PC-9 (cell line): ENCODE measurements at regions not wholly inside any gene's neighbourhood (a gene's known extent, or its start where the extent isn't known, plus 50 kb on each side); places are given as distances from the start of the nearest gene placed in this dataset.
"Not testable (repeated sequence)": the region's sequence is repeated elsewhere in the genome, so short reads cannot be mapped to it uniquely, and the experiment has no call there.

Experiments used
- BruUV-seq: library from RNA; stranded (reverse); fragments of 400-500 nt; replicated peaks from 2 replicates; lab custom pipeline; 2021; lab: Mats Ljungman, UMichigan
- CTCF ChIA-PET: fragments of 300-600 bp; sonication (Branson Sonifier 250); formaldehyde crosslinking; loops from one replicate; lab custom pipeline; 2022; ENCODE audit warnings: antibody characterized with exemption; lab: Charles Lee
- POLR2A ChIA-PET: fragments of 300-600 bp; sonication (Branson Sonifier 250); formaldehyde crosslinking; loops from one replicate; lab custom pipeline; 2022; ENCODE audit warnings: antibody characterized with exemption; ENCODE audit not compliant: unreplicated experiment; lab: Charles Lee
- DNase-seq, 2 experiments: peaks; one replicate each; pipeline versions ENCODE4 v3.0.0 to v3.0.0-alpha.2; 2015 to 2022; ENCODE audit warnings: mixed read lengths in 1 of 2
- H2AFZ ChIP-seq: fragments of 200-600 bp; sonication (generic); 2 replicates; pipeline ENCODE4 v1.8.1; 2017; ENCODE audit warnings: antibody characterized with exemption
- H3F3A ChIP-seq: fragments of 200-600 bp; sonication (generic); 2 replicates; pipeline ENCODE4 v1.8.1; 2017; ENCODE audit warnings: antibody characterized with exemption, mild to moderate bottlenecking, low read depth; ENCODE audit not compliant: insufficient read depth
- H3K27ac ChIP-seq: fragments of 200-600 bp; sonication (generic); 2 replicates; pipeline ENCODE4 v1.6.1; 2016; ENCODE audit warnings: mixed run types
- H3K27me3 ChIP-seq: fragments of 200-600 bp; sonication (generic); 2 replicates; pipeline ENCODE4 v1.6.1; 2016; ENCODE audit warnings: low read depth, mixed run types; ENCODE audit not compliant: insufficient read depth
- H3K36me3 ChIP-seq: fragments of 200-600 bp; sonication (generic); 2 replicates; pipeline ENCODE4 v1.6.1; 2016; ENCODE audit warnings: low read depth, mixed run types
- H3K4me1 ChIP-seq: fragments of 200-600 bp; sonication (generic); replicated peaks from 2 replicates; pipeline ENCODE4 v1.6.1; 2016; ENCODE audit warnings: mixed run types; ENCODE audit not compliant: insufficient read depth
- H3K4me2 ChIP-seq: fragments of 200-600 bp; sonication (generic); 2 replicates; pipeline ENCODE4 v1.6.1; 2017; ENCODE audit warnings: mixed run types
- H3K4me3 ChIP-seq: fragments of 200-600 bp; sonication (generic); 2 replicates; pipeline ENCODE4 v1.6.1; 2016; ENCODE audit warnings: mixed run types
- H3K79me2 ChIP-seq: fragments of 200-600 bp; sonication (generic); 2 replicates; pipeline ENCODE4 v1.6.1; 2017; ENCODE audit warnings: low read depth, mixed run types
- H3K9me2 ChIP-seq: fragments of 200-600 bp; sonication (generic); 2 replicates; pipeline ENCODE4 v1.8.1; 2017; ENCODE audit warnings: mild to moderate bottlenecking; ENCODE audit not compliant: insufficient read depth
- H3K9me3 ChIP-seq: fragments of 200-600 bp; sonication (generic); 2 replicates; pipeline ENCODE4 v1.8.1; 2016; ENCODE audit warnings: low read depth; ENCODE audit not compliant: insufficient read depth
- H4K20me1 ChIP-seq: fragments of 200-600 bp; sonication (generic); 2 replicates; pipeline ENCODE4 v1.8.1; 2017; ENCODE audit not compliant: insufficient read depth
- CTCF ChIP-seq: fragments of 200-600 bp; sonication (generic); conservative IDR thresholded peaks from 2 replicates; pipeline ENCODE4 v1.6.1; 2017; ENCODE audit warnings: mixed run types, antibody characterized with exemption, mild to moderate bottlenecking, moderate library complexity
- EZH2 ChIP-seq: fragments of 200-600 bp; sonication (generic); IDR thresholded peaks from 2 replicates; pipeline ENCODE4 v1.8.0; 2017; ENCODE audit warnings: antibody characterized with exemption, low read depth
- intact Hi-C: fragments of 100-400 bp; cut with micrococcal nuclease; formaldehyde crosslinking; loops from one replicate; pipeline ENCODE4 v1.10.0; 2022; ENCODE audit not compliant: unreplicated experiment

DNA sequence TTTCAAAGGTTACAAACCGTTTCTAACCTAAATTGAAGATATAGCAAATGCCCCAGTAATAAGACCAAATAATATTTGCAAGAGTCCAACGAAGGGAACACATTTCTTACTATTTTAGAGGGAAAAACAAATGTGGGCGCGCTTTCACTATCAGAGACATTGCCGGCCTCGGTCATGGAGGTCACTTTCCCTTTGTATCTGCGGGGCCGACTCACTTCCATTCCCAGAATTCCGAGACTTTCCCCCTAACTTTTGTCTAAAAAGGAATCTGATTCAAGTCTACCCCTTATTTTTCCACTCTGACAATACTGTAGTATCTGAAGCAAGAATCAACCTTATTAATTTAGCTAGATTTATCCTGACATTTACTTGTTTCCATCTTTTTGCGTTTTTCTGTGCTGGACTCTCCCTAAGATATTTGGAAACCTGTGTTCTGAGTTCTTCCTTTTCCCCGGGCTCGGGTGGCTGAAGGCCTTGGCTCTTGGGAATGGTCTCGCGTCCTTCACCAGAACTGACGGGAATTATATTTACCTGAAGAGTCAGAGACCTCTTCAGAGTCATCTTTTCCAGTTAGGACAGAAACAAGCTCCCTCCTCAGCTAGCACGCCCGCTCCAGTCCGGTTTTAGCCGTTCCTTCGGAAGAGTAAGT lies 71.8 kb upstream of the ZNF184 start:
- peak overlapping the region; percentile 27; the same call in 1 of the 2 replicates for H3K27ac ChIP-seq
- no peaks in the 10 kb centered on the region for H3K27me3 ChIP-seq
- peaks cover 9% of the 10 kb centered on the region for H3K4me1 ChIP-seq
- ChIA-PET POLR2A (interaction anchor here (0.6 to 0.9 kb wide), 2 partner anchors 26 to 55 kb away, joined by 3 to 5 read pairs; no protein-coding TSS in a partner anchor), CTCF (interaction anchor here (0.7 to 1.0 kb wide), 2 partner anchors 208 to 1271 kb away, joined by 4 read pairs; no protein-coding TSS in a partner anchor)
- H3K4me2 ChIP-seq, result peak overlapping the region; percentile 78
- H2AFZ ChIP-seq, result peak overlapping the region; percentile 86
- BruUV-seq, result no TSS peak
- peaks cover 61% of the 10 kb centered on the region for H3F3A ChIP-seq
- peak overlapping the region; percentile 58 for H3K4me3 ChIP-seq
- intact Hi-C loops, result loop anchor here (5.0 kb wide), 2 partner anchors 143 to 208 kb away; no protein-coding TSS in a partner anchor
- no peaks in the 10 kb centered on the region for H3K36me3 ChIP-seq
- H3K9me2 ChIP-seq, result no peaks in the 10 kb centered on the region
- H4K20me1 ChIP-seq, result no peaks in the 10 kb centered on the region
- TF ChIP-seq EZH2 (no peak), CTCF (no peak)
- H3K79me2 ChIP-seq, result no peaks in the 10 kb centered on the region
- no peak for DNase-seq
- no peaks in the 10 kb centered on the region for H3K9me3 ChIP-seq

DNA sequence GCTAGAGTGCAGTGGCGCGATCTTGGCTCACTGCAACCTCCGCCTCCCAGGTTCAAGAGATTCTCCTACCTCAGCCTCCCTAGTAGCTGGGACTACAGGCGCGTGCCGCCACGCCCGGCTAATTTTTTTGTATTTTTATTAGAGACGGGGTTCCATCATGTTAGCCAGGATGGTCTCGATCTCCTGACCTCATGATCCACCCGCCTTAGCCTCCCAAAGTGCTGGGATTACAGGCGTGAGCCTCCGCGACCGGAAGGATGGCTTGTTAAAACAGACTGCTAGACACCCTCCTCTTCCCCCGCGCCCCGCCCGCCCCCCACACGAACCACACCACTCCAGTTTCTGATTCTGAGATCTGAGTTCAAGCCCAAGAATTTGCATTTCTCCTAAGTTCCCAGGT lies 71.2 kb upstream of the ZNF184 start:
- H3K79me2 ChIP-seq, H3K36me3 ChIP-seq, DNase-seq, CTCF ChIA-PET, BruUV-seq, intact Hi-C loops, POLR2A ChIA-PET, H3K27ac ChIP-seq, H3K9me3 ChIP-seq, H3K9me2 ChIP-seq, H3K4me1 ChIP-seq, H4K20me1 ChIP-seq, H3K27me3 ChIP-seq: not testable (repeated sequence)
- H3K4me2 ChIP-seq, result peak overlapping the region; percentile 78
- peak overlapping the region; percentile 86 for H2AFZ ChIP-seq
- H3K4me3 ChIP-seq, result peak overlapping the region; percentile 58
- H3F3A ChIP-seq, result peaks cover 60% of the 10 kb centered on the region

- Histone ChIP-seq H3F3A (peaks cover 54% of the 10 kb centered on the region), H2AFZ (no peak overlapping the region), H3K9me3 (no peaks in the 10 kb centered on the region), H3K27ac (no peak overlapping the region), H3K27me3 (no peaks in the 10 kb centered on the region), H3K4me3 (no peak overlapping the region), H4K20me1 (no peaks in the 10 kb centered on the region), H3K4me2 (no peak overlapping the region), H3K4me1 (peaks cover 19% of the 10 kb centered on the region), H3K9me2 (no peaks in the 10 kb centered on the region), H3K79me2 (no peaks in the 10 kb centered on the region), H3K36me3 (no peaks in the 10 kb centered on the region)
- BruUV-seq, result no TSS peak
- DNase-seq, result no peak
- ChIA-PET POLR2A (no interaction called here), CTCF (no interaction called here)
- TF ChIP-seq CTCF, result no peak
- TF ChIP-seq EZH2, result no peak
- intact Hi-C loops, result no loop called here
Observed at GRCh38 chr6:27542485-27542884, 69.6 kb upstream of the ZNF184 start.
